HCT116 (cell line): ENCODE measurements at regions not wholly inside any gene's neighbourhood (a gene's known extent, or its start where the extent isn't known, plus 50 kb on each side); places are given as distances from the start of the nearest gene placed in this dataset.

ENCODE experiments used
- CEBPB ChIP-seq: IDR thresholded peaks from 2 replicates; pipeline ENCODE4 v1.6.1; 2012; ENCODE audit warnings: low read depth
- EGR1 ChIP-seq: IDR thresholded peaks from 2 replicates; pipeline ENCODE4 v1.6.1; 2012; ENCODE audit warnings: low read depth
- ELF1 ChIP-seq: IDR thresholded peaks from 2 replicates; pipeline ENCODE4 v1.6.1; 2012; ENCODE audit warnings: low read depth, borderline replicate concordance
- EZH2 ChIP-seq: fragments of 200-600 bp; sonication (generic); IDR thresholded peaks from 2 replicates; pipeline ENCODE4 v1.6.1; 2017; ENCODE audit warnings: antibody characterized with exemption, mixed run types
- EZH2phosphoT487 ChIP-seq: fragments of 200-600 bp; IDR thresholded peaks from 2 replicates; pipeline ENCODE4 v1.6.1; 2018; ENCODE audit warnings: antibody characterized with exemption, borderline replicate concordance
- JUND ChIP-seq: IDR thresholded peaks from 2 replicates; pipeline ENCODE4 v1.6.1; 2012
- MAX ChIP-seq: IDR thresholded peaks from 2 replicates; pipeline ENCODE4 v1.6.1; 2012
- POLR2A ChIP-seq: IDR thresholded peaks from 2 replicates; pipeline ENCODE4 v1.7.0; 2011; ENCODE audit warnings: borderline replicate concordance; ENCODE audit not compliant: insufficient read depth, insufficient read length; ENCODE audit errors: extremely low read depth
- POLR2AphosphoS5 ChIP-seq: IDR thresholded peaks from 2 replicates; pipeline ENCODE4 v1.6.1; 2011; ENCODE audit warnings: mild to moderate bottlenecking, low read depth, low read length, moderate library complexity
- RAD21 ChIP-seq: IDR thresholded peaks from 2 replicates; pipeline ENCODE4 v1.6.1; 2012; ENCODE audit warnings: low read depth, mild to moderate bottlenecking
- TCF7L2 ChIP-seq: IDR thresholded peaks from 2 replicates; pipeline ENCODE4 v1.7.0; 2011; ENCODE audit warnings: borderline replicate concordance, inconsistent platforms; ENCODE audit not compliant: insufficient read depth, insufficient read length; ENCODE audit errors: extremely low read depth
- YY1 ChIP-seq: IDR thresholded peaks from 2 replicates; pipeline ENCODE4 v1.6.1; 2011; ENCODE audit warnings: low read length, low read depth, moderate library complexity, mild to moderate bottlenecking; ENCODE audit not compliant: insufficient replicate concordance; ENCODE audit errors: extremely low read depth
- ZNF274 ChIP-seq: fragments of 200-500 bp; sonication (Bioruptor generic); IDR thresholded peaks from 2 replicates; pipeline ENCODE4 v1.6.1; 2014; ENCODE audit warnings: mild to moderate bottlenecking, low read depth, low read length, inconsistent platforms
- TF ChIP-seq, protein P1 (sequence below), 3 experiments: fragments of 200-600 bp in 1 of 3; sonication (generic) in 1 of 3; IDR thresholded peaks in 2 of 3; conservative IDR thresholded peaks in 1 of 3; 2 replicates each; pipeline ENCODE4 v1.5.1; 2012 to 2017; ENCODE audit warnings: low read depth in 2 of 3, low read length in 2 of 3, antibody characterized with exemption in 1 of 3, borderline replicate concordance in 1 of 3, control low read depth in 1 of 3, mild to moderate bottlenecking in 1 of 3, mixed read lengths in 1 of 3, mixed run types in 1 of 3, moderate library complexity in 1 of 3; ENCODE audit not compliant: insufficient read depth in 1 of 3

DNA sequence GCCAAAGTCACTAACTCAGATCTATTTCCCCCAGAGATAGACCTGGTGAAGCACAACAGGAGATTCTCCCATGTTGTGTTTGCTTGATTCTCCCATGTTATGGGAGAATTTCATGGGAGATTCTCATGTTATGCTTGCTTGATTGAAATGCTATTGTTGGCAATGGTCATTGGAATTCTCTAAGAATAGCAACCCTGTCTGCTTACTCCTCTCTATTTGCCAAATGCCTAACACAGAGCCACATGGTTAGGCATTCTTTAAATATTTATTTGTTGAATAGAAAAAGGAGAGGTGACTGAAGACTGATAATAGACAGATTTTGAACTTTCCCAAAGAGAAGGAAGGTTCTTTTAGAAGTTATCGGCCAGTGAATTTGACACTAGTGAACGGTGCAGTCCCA is 111.5 kb upstream of the MPHOSPH6 start:
- TF ChIP-seq, protein P1, sequence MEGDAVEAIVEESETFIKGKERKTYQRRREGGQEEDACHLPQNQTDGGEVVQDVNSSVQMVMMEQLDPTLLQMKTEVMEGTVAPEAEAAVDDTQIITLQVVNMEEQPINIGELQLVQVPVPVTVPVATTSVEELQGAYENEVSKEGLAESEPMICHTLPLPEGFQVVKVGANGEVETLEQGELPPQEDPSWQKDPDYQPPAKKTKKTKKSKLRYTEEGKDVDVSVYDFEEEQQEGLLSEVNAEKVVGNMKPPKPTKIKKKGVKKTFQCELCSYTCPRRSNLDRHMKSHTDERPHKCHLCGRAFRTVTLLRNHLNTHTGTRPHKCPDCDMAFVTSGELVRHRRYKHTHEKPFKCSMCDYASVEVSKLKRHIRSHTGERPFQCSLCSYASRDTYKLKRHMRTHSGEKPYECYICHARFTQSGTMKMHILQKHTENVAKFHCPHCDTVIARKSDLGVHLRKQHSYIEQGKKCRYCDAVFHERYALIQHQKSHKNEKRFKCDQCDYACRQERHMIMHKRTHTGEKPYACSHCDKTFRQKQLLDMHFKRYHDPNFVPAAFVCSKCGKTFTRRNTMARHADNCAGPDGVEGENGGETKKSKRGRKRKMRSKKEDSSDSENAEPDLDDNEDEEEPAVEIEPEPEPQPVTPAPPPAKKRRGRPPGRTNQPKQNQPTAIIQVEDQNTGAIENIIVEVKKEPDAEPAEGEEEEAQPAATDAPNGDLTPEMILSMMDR (IDR thresholded peaks at IDR 0.05 in 2 of 3, conservative IDR thresholded peaks at IDR 0.05 in 1 of 3; ENCODE audit: borderline replicate concordance in 1 of 3, insufficient read depth in 1 of 3, low read depth in 2 of 3, low read length in 2 of 3), result no peak
- TF ChIP-seq POLR2A, result no peak
- TF ChIP-seq RAD21, result no peak
- no peak for TF ChIP-seq EGR1
- TF ChIP-seq EZH2, result no peak
- TF ChIP-seq JUND, result no peak
- no peak for TF ChIP-seq EZH2phosphoT487
- no peak for TF ChIP-seq POLR2AphosphoS5
- TF ChIP-seq YY1, result no peak
- no peak for TF ChIP-seq ZNF274
- TF ChIP-seq TCF7L2, result no peak
- no peak for TF ChIP-seq ELF1
- TF ChIP-seq MAX, result no peak
- no peak for TF ChIP-seq CEBPB
